Suprapubic skin (tissue), 4 donors: ENCODE measurements at regions not wholly inside any gene's neighbourhood (a gene's known extent, or its start where the extent isn't known, plus 50 kb on each side); places are given as distances from the start of the nearest gene placed in this dataset.

Experiments used
- POLR2A ChIP-seq, 2 donors: fragments of 450-650 bp; IDR thresholded peaks; one replicate each; pipeline ENCODE4 v1.6.1; 2017; ENCODE audit warnings: antibody characterized with exemption in 2 of 2, mild to moderate bottlenecking in 2 of 2, moderate library complexity in 2 of 2
- POLR2AphosphoS5 ChIP-seq, 3 donors: sonication (generic); formaldehyde crosslinking; IDR thresholded peaks; one replicate each; pipeline ENCODE4 v1.6.1; 2017; ENCODE audit warnings: antibody characterized with exemption in 3 of 3

DNA sequence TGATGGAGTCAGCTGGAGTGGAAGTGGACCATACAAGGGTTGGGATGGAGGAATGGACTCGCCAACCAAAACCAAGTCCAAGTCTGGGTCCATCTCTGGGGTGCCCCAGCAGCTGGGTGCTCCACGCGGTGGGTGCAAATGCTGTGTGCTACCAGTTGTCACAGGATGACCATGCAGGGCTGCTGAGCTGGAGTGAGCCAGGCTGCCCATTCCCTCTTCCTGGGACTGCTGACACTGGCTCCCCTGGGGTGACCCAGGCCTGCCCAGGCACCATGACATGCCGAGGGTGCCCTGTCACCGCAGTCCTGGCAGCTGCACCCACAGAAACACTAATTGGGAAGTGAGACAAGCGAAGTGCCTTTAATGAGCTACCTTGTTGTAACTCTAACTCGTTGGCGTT, 140.2 kb downstream of the TPRA1 start:
- TF ChIP-seq POLR2A (IDR thresholded peaks at IDR 0.05) (no peak), POLR2AphosphoS5 (IDR thresholded peaks at IDR 0.05) (no peak)
